ENCODE measurements at regions not wholly inside any gene's neighbourhood (a gene's known extent, or its start where the extent isn't known, plus 50 kb on each side); places are given as distances from the start of the nearest gene placed in this dataset.

GRCh38 chr4:24400537-24400936 is 183.8 kb downstream of the DHX15 start:
- no peaks in the 10 kb centered on the region for H3K27me3 Mint-ChIP-seq (ENCODE audit: insufficient read depth, unreplicated experiment)
- intact Hi-C loops (cut with micrococcal nuclease): no loop called here
- no peak for DNase-seq (ENCODE audit: unreplicated experiment)
- H3K4me3 Mint-ChIP-seq (ENCODE audit: unreplicated experiment): no peak overlapping the region
- ChIA-PET POLR2A (no interaction called here), CTCF (interaction anchor here (0.6 kb wide), 1 partner anchor 154 kb away, joined by 3 read pairs; no protein-coding TSS in a partner anchor)
- no TSS peak for BruUV-seq (replicated peaks)
- H3K36me3 Mint-ChIP-seq (ENCODE audit: insufficient read depth, unreplicated experiment): no peaks in the 10 kb centered on the region
- H3K27ac Mint-ChIP-seq (ENCODE audit: low read depth, unreplicated experiment): no peak overlapping the region
- no peaks in the 10 kb centered on the region for H3K9me3 Mint-ChIP-seq (ENCODE audit: unreplicated experiment)
- peaks cover 4% of the 10 kb centered on the region for H3K4me1 Mint-ChIP-seq (ENCODE audit: insufficient read depth, unreplicated experiment)
- no peak for TF ChIP-seq CTCF (IDR thresholded peaks at IDR 0.05; ENCODE audit: unreplicated experiment)

- H3K27ac Mint-ChIP-seq (ENCODE audit: low read depth, unreplicated experiment): no peak overlapping the region
- intact Hi-C loops (cut with micrococcal nuclease): no loop called here
- H3K27me3 Mint-ChIP-seq (ENCODE audit: insufficient read depth, unreplicated experiment): no peaks in the 10 kb centered on the region
- POLR2A ChIA-PET: no interaction called here
- H3K4me1 Mint-ChIP-seq (ENCODE audit: insufficient read depth, unreplicated experiment): peaks cover 4% of the 10 kb centered on the region
- no peak for TF ChIP-seq CTCF (IDR thresholded peaks at IDR 0.05; ENCODE audit: unreplicated experiment)
- no peaks in the 10 kb centered on the region for H3K36me3 Mint-ChIP-seq (ENCODE audit: insufficient read depth, unreplicated experiment)
- BruUV-seq (replicated peaks): no TSS peak
- no peak overlapping the region for H3K4me3 Mint-ChIP-seq (ENCODE audit: unreplicated experiment)
- DNase-seq (ENCODE audit: unreplicated experiment): no peak
- CTCF ChIA-PET: no interaction called here
- H3K9me3 Mint-ChIP-seq (ENCODE audit: unreplicated experiment): no peaks in the 10 kb centered on the region
These were observed 187.4 kb downstream of the DHX15 start for GRCh38 chr4:24396988-24397387.

- no TSS peak for BruUV-seq (replicated peaks)
- DNase-seq (ENCODE audit: unreplicated experiment): no peak
- POLR2A ChIA-PET: interaction anchor here (0.7 kb wide), 1 partner anchor 13 kb away, joined by 3 read pairs; no protein-coding TSS in a partner anchor
- TF ChIP-seq CTCF (IDR thresholded peaks at IDR 0.05; ENCODE audit: unreplicated experiment): no peak
- H3K27me3 Mint-ChIP-seq (ENCODE audit: insufficient read depth, unreplicated experiment): no peaks in the 10 kb centered on the region
- CTCF ChIA-PET: interaction anchor here (1.7 kb wide), 1 partner anchor 75 kb away, joined by 6 read pairs; no protein-coding TSS in a partner anchor
- no peaks in the 10 kb centered on the region for H3K9me3 Mint-ChIP-seq (ENCODE audit: unreplicated experiment)
- peaks cover 4% of the 10 kb centered on the region for H3K4me1 Mint-ChIP-seq (ENCODE audit: insufficient read depth, unreplicated experiment)
- intact Hi-C loops (cut with micrococcal nuclease): no loop called here
- H3K36me3 Mint-ChIP-seq (ENCODE audit: insufficient read depth, unreplicated experiment): no peaks in the 10 kb centered on the region
- H3K4me3 Mint-ChIP-seq (ENCODE audit: unreplicated experiment): no peak overlapping the region
- H3K27ac Mint-ChIP-seq (ENCODE audit: low read depth, unreplicated experiment): no peak overlapping the region
These were observed 188.4 kb downstream of the DHX15 start for GRCh38 chr4:24395937-24396336.

GRCh38 chr4:24394041-24394440 is 190.3 kb downstream of the DHX15 start:
- BruUV-seq (replicated peaks): no TSS peak
- H3K4me3 Mint-ChIP-seq (ENCODE audit: unreplicated experiment): no peak overlapping the region
- ChIA-PET CTCF (interaction anchor here (1.7 kb wide), 1 partner anchor 73 kb away, joined by 6 read pairs; no protein-coding TSS in a partner anchor), POLR2A (interaction anchor here (0.7 to 1.2 kb wide), 2 partner anchors 352 to 519 kb away, joined by 3 read pairs; no protein-coding TSS in a partner anchor)
- intact Hi-C loops (cut with micrococcal nuclease): no loop called here
- no peaks in the 10 kb centered on the region for H3K36me3 Mint-ChIP-seq (ENCODE audit: insufficient read depth, unreplicated experiment)
- peaks cover 4% of the 10 kb centered on the region for H3K4me1 Mint-ChIP-seq (ENCODE audit: insufficient read depth, unreplicated experiment)
- H3K9me3 Mint-ChIP-seq (ENCODE audit: unreplicated experiment): no peaks in the 10 kb centered on the region
- H3K27ac Mint-ChIP-seq (ENCODE audit: low read depth, unreplicated experiment): no peak overlapping the region
- no peaks in the 10 kb centered on the region for H3K27me3 Mint-ChIP-seq (ENCODE audit: insufficient read depth, unreplicated experiment)
- DNase-seq (ENCODE audit: unreplicated experiment): peak; percentile 40
- TF ChIP-seq CTCF (IDR thresholded peaks at IDR 0.05; ENCODE audit: unreplicated experiment): no peak
